ENCODE measurements at regions not wholly inside any gene's neighbourhood (a gene's known extent, or its start where the extent isn't known, plus 50 kb on each side); places are given as distances from the start of the nearest gene placed in this dataset.
"Not testable (repeated sequence)": the region's sequence is repeated elsewhere in the genome, so short reads cannot be mapped to it uniquely, and the experiment has no call there.

DNA sequence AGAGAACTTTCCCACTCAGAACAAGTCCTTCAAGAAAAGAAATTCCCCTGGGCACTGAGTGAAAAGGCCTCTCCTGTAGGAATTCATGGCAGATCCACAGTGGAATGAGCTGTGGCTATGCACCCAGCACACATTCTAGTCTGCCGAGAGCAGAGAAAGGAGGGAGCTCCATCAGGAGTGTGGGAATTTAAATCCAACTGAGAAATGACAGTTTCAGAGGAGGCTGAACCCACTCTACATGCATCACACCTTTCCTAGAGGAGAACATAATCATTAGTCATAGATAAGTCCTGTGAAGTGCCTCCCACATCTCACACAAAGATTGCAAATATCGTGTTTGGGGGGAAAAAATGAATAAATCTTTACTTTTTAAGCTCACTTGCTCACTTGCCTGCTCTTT, 530.2 kb upstream of the HTR1E start:
- no peak overlapping the region for H3K4me3 ChIP-seq (ENCODE audit: low read depth, low read length)
- in situ Hi-C loops (cut with HindIII; ENCODE audit: low sequenced_read_pairs): no loop called here
- DNase-seq (ENCODE audit: low read depth, low spot score): no peak
- no peak for TF ChIP-seq CTCF (IDR thresholded peaks at IDR 0.05; ENCODE audit: low read depth, low read length)

DNA sequence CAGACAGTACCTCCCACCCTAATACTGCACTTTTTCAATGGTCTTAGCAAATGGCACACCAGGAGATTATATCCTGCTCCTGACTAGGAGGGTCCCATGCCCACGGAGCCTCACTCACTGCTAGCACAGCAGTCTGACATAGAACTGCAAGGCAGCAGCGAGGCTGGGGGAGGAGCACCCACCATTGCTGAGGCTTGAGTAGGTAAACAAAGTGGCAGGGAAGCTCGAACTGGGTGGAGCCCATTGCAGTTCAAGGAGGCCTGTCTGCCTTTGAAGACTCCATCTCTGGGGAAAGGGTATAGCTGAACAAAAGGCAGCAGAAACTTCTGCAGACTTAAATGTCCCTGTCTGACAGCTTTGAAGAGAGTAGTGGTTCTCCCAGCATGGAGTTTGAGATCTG, 544.5 kb upstream of the HTR1E start:
- in situ Hi-C loops (cut with HindIII; ENCODE audit: low sequenced_read_pairs); DNase-seq (ENCODE audit: low read depth, low spot score); H3K4me3 ChIP-seq (ENCODE audit: low read depth, low read length): not testable (repeated sequence)

DNA sequence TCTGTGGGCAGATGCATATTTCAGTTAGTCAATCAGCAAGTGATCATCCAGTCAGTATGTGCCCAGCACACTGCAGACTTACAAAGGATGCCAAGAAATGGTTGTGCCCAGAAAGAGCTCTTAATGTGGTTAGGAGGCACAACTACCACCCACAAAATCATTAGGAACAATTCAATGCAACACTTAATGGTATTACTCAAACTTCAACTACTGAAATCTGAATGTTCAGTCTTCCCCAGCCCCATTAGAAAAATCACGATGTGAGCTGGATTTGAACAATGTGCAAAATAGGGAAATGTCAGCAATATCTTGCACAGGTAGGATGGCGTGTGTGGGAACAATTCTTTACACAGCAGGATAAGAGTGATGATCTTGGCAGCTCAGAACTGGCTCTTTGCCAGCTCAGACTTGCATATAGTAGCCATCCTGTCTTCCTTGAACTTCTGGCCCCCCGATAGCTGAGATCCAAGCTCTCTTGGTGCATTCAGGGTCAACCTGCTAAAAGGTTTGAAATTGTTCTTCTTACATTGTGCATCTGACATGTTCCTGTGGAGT, 556.7 kb upstream of the HTR1E start:
- no peak for TF ChIP-seq CTCF (IDR thresholded peaks at IDR 0.05; ENCODE audit: low read depth, low read length)
- in situ Hi-C loops (cut with HindIII; ENCODE audit: low sequenced_read_pairs): no loop called here
- DNase-seq (ENCODE audit: low read depth, low spot score): no peak

DNA sequence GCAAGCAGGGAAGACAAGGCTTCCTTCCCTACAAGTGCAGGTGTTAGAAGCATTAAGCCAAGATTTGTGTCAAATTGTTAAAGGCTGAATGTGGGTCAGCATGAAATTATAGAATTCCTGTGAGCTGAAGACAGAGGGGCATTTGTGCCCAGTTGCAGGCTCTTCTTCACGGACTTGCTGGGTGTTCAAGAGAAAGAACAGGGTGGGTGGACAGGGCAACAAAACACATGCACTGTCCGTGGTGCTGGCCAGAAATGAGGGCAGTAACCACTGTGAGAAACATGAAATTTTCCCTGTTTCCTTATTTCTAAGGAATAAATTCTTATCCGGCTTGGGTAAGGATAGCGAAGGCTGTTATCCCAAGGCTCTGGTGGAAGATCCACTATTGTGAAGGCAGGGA, 579.5 kb upstream of the HTR1E start:
- no peak for DNase-seq (ENCODE audit: low read depth, low spot score)
- H3K4me3 ChIP-seq (ENCODE audit: low read depth, low read length): no peak overlapping the region
- TF ChIP-seq CTCF (IDR thresholded peaks at IDR 0.05; ENCODE audit: low read depth, low read length): no peak
- in situ Hi-C loops (cut with HindIII; ENCODE audit: low sequenced_read_pairs): no loop called here

More for the DNA sequence above, 556.7 kb upstream of the HTR1E start:
- H3K4me3 ChIP-seq (ENCODE audit: low read depth, low read length): no peak overlapping the region

- in situ Hi-C loops (cut with HindIII; ENCODE audit: low sequenced_read_pairs): no loop called here
- no peak for TF ChIP-seq CTCF (IDR thresholded peaks at IDR 0.05; ENCODE audit: low read depth, low read length)
Observed at GRCh38 chr6:86355271-86355670, 582.1 kb upstream of the HTR1E start.

DNA sequence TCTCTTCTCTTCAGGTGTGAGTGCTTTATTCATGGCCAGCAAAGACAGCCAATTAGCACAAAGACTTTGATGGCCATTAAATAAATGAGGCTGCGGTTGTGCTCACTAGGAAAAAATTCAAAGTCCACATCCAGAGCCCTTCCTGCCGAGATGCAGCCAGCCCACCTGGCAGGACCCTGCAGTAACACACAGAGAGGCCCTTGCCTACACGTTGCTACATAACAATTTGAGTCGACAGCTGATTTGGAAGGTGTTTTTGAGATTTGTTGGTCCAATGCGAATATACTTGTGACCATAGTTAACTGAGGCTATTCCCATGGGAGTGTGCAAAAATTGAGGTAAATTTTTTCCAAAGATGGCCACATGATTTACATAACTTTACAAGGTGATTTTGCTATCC, 605.4 kb upstream of the HTR1E start:
- H3K4me3 ChIP-seq (ENCODE audit: low read depth, low read length): no peak overlapping the region
- DNase-seq (ENCODE audit: low read depth, low spot score): no peak
- TF ChIP-seq CTCF (IDR thresholded peaks at IDR 0.05; ENCODE audit: low read depth, low read length): no peak
- in situ Hi-C loops (cut with HindIII; ENCODE audit: low sequenced_read_pairs): no loop called here

More at GRCh38 chr6:86355271-86355670, 582.1 kb upstream of the HTR1E start:
- H3K4me3 ChIP-seq (ENCODE audit: low read depth, low read length): no peak overlapping the region
- DNase-seq (ENCODE audit: low read depth, low spot score): no peak

DNA sequence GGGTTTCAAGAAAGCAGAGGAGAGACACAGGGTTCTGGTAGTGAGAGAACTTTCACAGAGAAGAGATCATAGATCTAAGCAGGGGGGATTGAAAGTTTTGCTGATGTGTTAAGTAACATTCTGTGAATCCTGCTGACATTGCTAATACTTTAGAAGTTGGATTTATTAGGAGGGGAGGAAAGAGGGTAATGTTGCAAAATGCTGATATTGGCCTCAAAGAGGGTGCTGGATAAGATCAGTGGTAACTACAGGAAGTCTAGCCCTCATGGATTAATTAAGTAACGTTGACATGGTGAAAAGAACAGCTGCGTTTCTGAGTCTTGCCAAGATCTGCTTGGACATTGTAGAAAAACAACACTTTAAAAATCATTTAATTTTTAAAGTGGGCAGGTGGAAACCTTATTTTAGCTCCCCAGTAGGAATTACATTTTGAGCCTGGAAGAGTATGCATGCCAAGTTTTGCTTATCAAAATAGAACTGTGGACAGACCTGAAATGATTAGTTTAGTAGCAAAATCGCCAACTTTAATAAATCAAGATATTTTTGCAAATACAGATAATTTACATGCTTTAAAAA, 606.0 kb upstream of the HTR1E start:
- in situ Hi-C loops (cut with HindIII; ENCODE audit: low sequenced_read_pairs): no loop called here

More for the DNA sequence above, 606.0 kb upstream of the HTR1E start:
- no peak for DNase-seq (ENCODE audit: low read depth, low spot score)
- TF ChIP-seq CTCF (IDR thresholded peaks at IDR 0.05; ENCODE audit: low read depth, low read length): no peak
- H3K4me3 ChIP-seq (ENCODE audit: low read depth, low read length): no peak overlapping the region
